IMR-90 (cell line): ENCODE measurements at regions not wholly inside any gene's neighbourhood (a gene's known extent, or its start where the extent isn't known, plus 50 kb on each side); places are given as distances from the start of the nearest gene placed in this dataset.

ENCODE experiments used
- ATAC-seq: fragments of 200-7000 bp; cut with Tn5 transposase; 2 replicates; pipeline ENCODE4 v1.9.1; 2020; ENCODE audit warnings: low read depth, mild to moderate bottlenecking, moderate library complexity
- BruUV-seq: library from RNA; stranded (reverse); fragments of 400-500 nt; replicated peaks from 2 replicates; lab custom pipeline; 2021; lab: Mats Ljungman, UMichigan
- CTCF ChIA-PET: fragments of 300-600 bp; formaldehyde crosslinking; extraction: SDS; loops from one replicate; lab custom pipeline; 2021; ENCODE audit warnings: antibody characterized with exemption; lab: Yijun Ruan, JAX
- POLR2A ChIA-PET: fragments of 300-600 bp; sonication (Branson Sonifier 250); formaldehyde crosslinking; loops from one replicate; lab custom pipeline; 2022; ENCODE audit warnings: antibody characterized with exemption; ENCODE audit not compliant: unreplicated experiment; lab: Charles Lee
- DNase-seq: peaks from one replicate; pipeline ENCODE4 v3.0.0; 2013
- H2AFZ ChIP-seq: replicated peaks from 2 replicates; pipeline ENCODE3; 2013; ENCODE audit warnings: low read length, mild to moderate bottlenecking; ENCODE audit not compliant: poor library complexity
- H2AK5ac ChIP-seq: 2 replicates; pipeline ENCODE4 v1.6.1; 2013; ENCODE audit warnings: low read depth, low read length, inconsistent platforms
- H2AK9ac ChIP-seq: replicated peaks from 2 replicates; pipeline ENCODE3; 2013; ENCODE audit warnings: mild to moderate bottlenecking, low read depth, low read length, moderate library complexity; ENCODE audit not compliant: poor library complexity
- H2BK120ac ChIP-seq: 2 replicates; pipeline ENCODE4 v1.6.1; 2013; ENCODE audit warnings: low read depth, low read length, inconsistent platforms
- H2BK15ac ChIP-seq: 3 replicates; pipeline ENCODE4 v1.6.1; 2013; ENCODE audit warnings: low read depth, low read length, inconsistent platforms
- H2BK20ac ChIP-seq: 2 replicates; pipeline ENCODE4 v1.6.1; 2013; ENCODE audit warnings: low read depth, mild to moderate bottlenecking, inconsistent platforms, low read length, moderate library complexity
- H2BK5ac ChIP-seq: 2 replicates; pipeline ENCODE4 v1.6.1; 2013; ENCODE audit warnings: mild to moderate bottlenecking, low read depth, low read length, inconsistent platforms; ENCODE audit not compliant: poor library complexity, severe bottlenecking
- H3K14ac ChIP-seq: replicated peaks from 2 replicates; pipeline ENCODE4 v1.6.1; 2013; ENCODE audit warnings: low read depth, low read length, inconsistent platforms
- H3K18ac ChIP-seq: 2 replicates; pipeline ENCODE4 v1.6.1; 2013; ENCODE audit warnings: low read depth, low read length, control low read depth
- H3K23ac ChIP-seq: 2 replicates; pipeline ENCODE4 v1.6.1; 2013; ENCODE audit warnings: low read depth, low read length, inconsistent platforms
- H3K27ac ChIP-seq: 2 replicates; pipeline ENCODE4 v1.5.1; 2013; ENCODE audit warnings: mild to moderate bottlenecking, control low read depth, low read length; ENCODE audit not compliant: insufficient read depth
- H3K27me3 ChIP-seq: 2 replicates; pipeline ENCODE4 v1.6.1; 2013; ENCODE audit warnings: low read length; ENCODE audit not compliant: control insufficient read depth, insufficient read depth
- H3K36me3 ChIP-seq: 2 replicates; pipeline ENCODE4 v1.6.1; 2013; ENCODE audit warnings: low read length, mixed read lengths; ENCODE audit not compliant: control insufficient read depth, insufficient read depth
- H3K4ac ChIP-seq: 2 replicates; pipeline ENCODE4 v1.6.1; 2013; ENCODE audit warnings: low read depth, low read length, inconsistent platforms
- H3K4me1 ChIP-seq: 2 replicates; pipeline ENCODE4 v1.6.1; 2013; ENCODE audit warnings: low read length, mixed read lengths; ENCODE audit not compliant: control insufficient read depth, insufficient read depth
- H3K4me2 ChIP-seq: 2 replicates; pipeline ENCODE4 v1.6.1; 2013; ENCODE audit warnings: low read depth, mild to moderate bottlenecking, control low read depth, low read length, moderate library complexity
- H3K4me3 ChIP-seq: 2 replicates; pipeline ENCODE4 v1.5.1; 2013; ENCODE audit warnings: low read depth, mild to moderate bottlenecking, control low read depth, low read length, moderate library complexity; ENCODE audit not compliant: insufficient read depth
- H3K56ac ChIP-seq: 2 replicates; pipeline ENCODE4 v1.6.1; 2013; ENCODE audit warnings: low read length, inconsistent platforms; ENCODE audit not compliant: insufficient read depth; ENCODE audit errors: extremely low read depth
- H3K79me1 ChIP-seq, 2 experiments: 2 replicates each; pipeline ENCODE4 v1.6.1; 2013; ENCODE audit warnings: low read length in 2 of 2, inconsistent platforms in 1 of 2, low read depth in 1 of 2
- H3K9ac ChIP-seq: 2 replicates; pipeline ENCODE4 v1.6.1; 2013; ENCODE audit warnings: low read depth, low read length, control low read depth
- H3K9me1 ChIP-seq: 2 replicates; pipeline ENCODE4 v1.6.1; 2013; ENCODE audit warnings: low read length, inconsistent platforms; ENCODE audit not compliant: insufficient read depth
- H3K9me3 ChIP-seq: 2 replicates; pipeline ENCODE4 v1.6.1; 2013; ENCODE audit warnings: low read length; ENCODE audit not compliant: control insufficient read depth, insufficient read depth
- H4K20me1 ChIP-seq: 2 replicates; pipeline ENCODE4 v1.6.1; 2013; ENCODE audit warnings: low read length, inconsistent platforms; ENCODE audit not compliant: insufficient read depth
- H4K5ac ChIP-seq: 2 replicates; pipeline ENCODE4 v1.6.1; 2013; ENCODE audit warnings: mild to moderate bottlenecking, low read depth, low read length, control low read depth
- H4K8ac ChIP-seq, 2 experiments: 2 replicates each; pipeline ENCODE4 v1.6.1; 2013; ENCODE audit warnings: low read depth in 2 of 2, low read length in 2 of 2, control low read depth in 1 of 2, inconsistent platforms in 1 of 2
- H4K91ac ChIP-seq: 2 replicates; pipeline ENCODE4 v1.6.1; 2013; ENCODE audit warnings: low read depth, low read length, inconsistent platforms; ENCODE audit not compliant: insufficient read depth
- BHLHE40 ChIP-seq: fragments of 150-350 bp; IDR thresholded peaks from 2 replicates; pipeline ENCODE4 v1.6.1; 2016; ENCODE audit warnings: mild to moderate bottlenecking, low read depth, low read length
- CEBPB ChIP-seq: IDR thresholded peaks from 2 replicates; pipeline ENCODE4 v1.6.1; 2012; ENCODE audit warnings: low read depth, low read length, improper control_type of control experiment
- CHD1 ChIP-seq: IDR thresholded peaks from 2 replicates; pipeline ENCODE4 v1.6.1; 2012; ENCODE audit warnings: low read depth, low read length, improper control_type of control experiment
- CTCF ChIP-seq: conservative IDR thresholded peaks from 2 replicates; pipeline ENCODE4 v1.5.1; 2012; ENCODE audit warnings: mild to moderate bottlenecking, low read depth, low read length, improper control_type of control experiment
- FOS ChIP-seq: fragments of 150-350 bp; IDR thresholded peaks from 2 replicates; pipeline ENCODE4 v1.6.1; 2016; ENCODE audit warnings: low read depth, low read length
- MAFK ChIP-seq: IDR thresholded peaks from 2 replicates; pipeline ENCODE4 v1.6.1; 2012; ENCODE audit warnings: low read depth, low read length, improper control_type of control experiment
- MAZ ChIP-seq: IDR thresholded peaks from 2 replicates; pipeline ENCODE4 v1.6.1; 2012; ENCODE audit warnings: low read depth, mild to moderate bottlenecking, low read length, improper control_type of control experiment, moderate library complexity, borderline replicate concordance
- MXI1 ChIP-seq: IDR thresholded peaks from 2 replicates; pipeline ENCODE4 v1.6.1; 2012; ENCODE audit warnings: low read depth, mild to moderate bottlenecking, low read length, moderate library complexity, borderline replicate concordance
- NFE2L2 ChIP-seq: fragments of 150-350 bp; IDR thresholded peaks from 2 replicates; pipeline ENCODE4 v1.6.1; 2016; ENCODE audit warnings: low read depth, mild to moderate bottlenecking, low read length
- POLR2A ChIP-seq: IDR thresholded peaks from 2 replicates; pipeline ENCODE4 v1.6.1; 2012; ENCODE audit warnings: mild to moderate bottlenecking, low read depth, low read length
- RAD21 ChIP-seq: IDR thresholded peaks from 2 replicates; pipeline ENCODE4 v1.6.1; 2012; ENCODE audit warnings: low read length, improper control_type of control experiment
- RCOR1 ChIP-seq: IDR thresholded peaks from 2 replicates; pipeline ENCODE4 v1.6.1; 2012; ENCODE audit warnings: mild to moderate bottlenecking, low read length, improper control_type of control experiment; ENCODE audit not compliant: insufficient replicate concordance
- RFX5 ChIP-seq: IDR thresholded peaks from 2 replicates; pipeline ENCODE4 v1.8.0; 2012; ENCODE audit warnings: low read depth, mild to moderate bottlenecking, low read length, moderate library complexity
- SMC3 ChIP-seq: fragments of 150-350 bp; IDR thresholded peaks from 2 replicates; pipeline ENCODE4 v1.6.1; 2016; ENCODE audit warnings: low read depth, mild to moderate bottlenecking, antibody characterized with exemption, low read length, moderate library complexity
- USF2 ChIP-seq: fragments of 150-350 bp; IDR thresholded peaks from 2 replicates; pipeline ENCODE4 v1.6.1; 2017; ENCODE audit warnings: mild to moderate bottlenecking, antibody characterized with exemption, low read length, low read depth
- WGBS, 2 experiments: methylation state at CpG; one replicate each; pipeline versions ENCODE4 v1.1.5 to v1.1.7; 2013; ENCODE audit warnings: missing lambda C conversion rate in 2 of 2; ENCODE audit not compliant: insufficient read length in 1 of 2; ENCODE audit errors: extremely low coverage in 2 of 2; 5-methylcytosine and 5-hydroxymethylcytosine counted together
- dilution Hi-C: fragments of 300-500 bp; cut with HindIII; formaldehyde crosslinking; loops from one replicate; pipeline ENCODE4 v1.14.3; 2018; ENCODE audit warnings: low sequenced_read_pairs; ENCODE audit not compliant: unreplicated experiment
- in situ Hi-C: fragments of 300-500 bp; cut with MboI; formaldehyde crosslinking; loops from 3 replicates; pipeline ENCODE4 v1.14.3; 2019; ENCODE audit warnings: low sequenced_read_pairs, inconsistent platforms, mixed read lengths
- intact Hi-C: fragments of 100-400 bp; cut with micrococcal nuclease; formaldehyde crosslinking; loops from 2 replicates; pipeline ENCODE4 v1.10.0; 2022
- TF ChIP-seq, protein P1 (sequence below): fragments of 150-350 bp; IDR thresholded peaks from 2 replicates; pipeline ENCODE4 v1.6.1; 2016; ENCODE audit warnings: low read depth, mild to moderate bottlenecking, low read length, moderate library complexity, borderline replicate concordance

DNA sequence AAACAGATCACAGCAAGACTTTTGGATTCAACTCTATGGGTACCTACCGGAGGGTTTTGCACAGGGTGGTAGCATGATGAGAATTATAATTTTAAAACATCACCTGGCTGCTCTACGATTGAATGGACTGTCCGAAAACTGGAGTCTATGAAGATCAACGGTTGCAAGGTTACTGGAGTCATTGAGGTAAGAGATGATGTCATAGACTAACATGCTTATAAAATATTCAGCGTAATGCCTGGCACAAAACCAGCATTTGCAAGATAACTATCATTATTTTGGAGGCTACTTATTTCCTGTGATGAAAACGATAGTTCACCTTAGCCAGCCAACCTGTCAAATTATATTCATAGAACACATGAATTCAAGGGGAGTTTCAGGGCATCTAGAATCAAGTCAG, 580.6 kb upstream of the TBX3 start:
- no peaks in the 10 kb centered on the region for H4K20me1 ChIP-seq
- no peak overlapping the region for H2BK5ac ChIP-seq
- no peak overlapping the region for H3K23ac ChIP-seq
- CTCF ChIA-PET = no interaction called here
- H4K8ac ChIP-seq = no peak overlapping the region
- no peak overlapping the region for H2AFZ ChIP-seq
- H3K4me1 ChIP-seq = no peaks in the 10 kb centered on the region
- no peaks in the 10 kb centered on the region for H3K9me1 ChIP-seq
- H3K27me3 ChIP-seq = no peaks in the 10 kb centered on the region; the same call in 1 of the 2 replicates
- in situ Hi-C loops = no loop called here
- TF ChIP-seq USF2 = no peak
- TF ChIP-seq CEBPB = no peak
- no peak for TF ChIP-seq NFE2L2
- no peak for TF ChIP-seq CHD1
- TF ChIP-seq BHLHE40 = no peak
- TF ChIP-seq FOS = no peak
- no peak for TF ChIP-seq CTCF
- TF ChIP-seq SMC3 = no peak
- no peak for TF ChIP-seq POLR2A
- no peak for TF ChIP-seq MXI1
- TF ChIP-seq MAZ = no peak
- no peak for TF ChIP-seq RFX5
- TF ChIP-seq, protein P1, sequence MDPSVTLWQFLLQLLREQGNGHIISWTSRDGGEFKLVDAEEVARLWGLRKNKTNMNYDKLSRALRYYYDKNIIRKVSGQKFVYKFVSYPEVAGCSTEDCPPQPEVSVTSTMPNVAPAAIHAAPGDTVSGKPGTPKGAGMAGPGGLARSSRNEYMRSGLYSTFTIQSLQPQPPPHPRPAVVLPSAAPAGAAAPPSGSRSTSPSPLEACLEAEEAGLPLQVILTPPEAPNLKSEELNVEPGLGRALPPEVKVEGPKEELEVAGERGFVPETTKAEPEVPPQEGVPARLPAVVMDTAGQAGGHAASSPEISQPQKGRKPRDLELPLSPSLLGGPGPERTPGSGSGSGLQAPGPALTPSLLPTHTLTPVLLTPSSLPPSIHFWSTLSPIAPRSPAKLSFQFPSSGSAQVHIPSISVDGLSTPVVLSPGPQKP = no peak
- no peak for TF ChIP-seq MAFK
- no peak for TF ChIP-seq RAD21
- no peak for TF ChIP-seq RCOR1
- no peak overlapping the region for H4K5ac ChIP-seq
- H3K4me3 ChIP-seq = no peak overlapping the region
- H3K56ac ChIP-seq = no peak overlapping the region
- BruUV-seq = no TSS peak
- no peak overlapping the region for H2AK5ac ChIP-seq
- no peaks in the 10 kb centered on the region for H3K79me1 ChIP-seq
- H4K91ac ChIP-seq = no peak overlapping the region
- no peak overlapping the region for H2AK9ac ChIP-seq
- H2BK20ac ChIP-seq = no peak overlapping the region
- no CpG with 5 or more reads among the region's 6 CpGs for WGBS, 2 experiments
- no peaks in the 10 kb centered on the region for H3K9me3 ChIP-seq
- no peak overlapping the region for H3K9ac ChIP-seq
- dilution Hi-C loops = no loop called here
- no peak overlapping the region for H3K4me2 ChIP-seq
- no peak for DNase-seq
- H3K14ac ChIP-seq = no peak overlapping the region
- no peak overlapping the region for H3K18ac ChIP-seq
- no peak overlapping the region for H2BK15ac ChIP-seq
- ATAC-seq = no peak
- no peaks in the 10 kb centered on the region for H3K36me3 ChIP-seq
- H3K4ac ChIP-seq = no peak overlapping the region
- intact Hi-C loops = no loop called here
- no peak overlapping the region for H3K27ac ChIP-seq
- H2BK120ac ChIP-seq = no peak overlapping the region
- POLR2A ChIA-PET = no interaction called here
